ENCODE measurements at regions not wholly inside any gene's neighbourhood (a gene's known extent, or its start where the extent isn't known, plus 50 kb on each side); places are given as distances from the start of the nearest gene placed in this dataset.
"Not testable (repeated sequence)": the region's sequence is repeated elsewhere in the genome, so short reads cannot be mapped to it uniquely, and the experiment has no call there.

GRCh38 chr5:153939101-153939500, 99.6 kb downstream of the FAM114A2 start:
- no peak for DNase-seq

- no peak for DNase-seq
These were observed 100.4 kb downstream of the FAM114A2 start for GRCh38 chr5:153938191-153938842.

GRCh38 chr5:153937661-153938060, 101.0 kb downstream of the FAM114A2 start:
- DNase-seq, result no peak

- not testable (repeated sequence) for DNase-seq
These were observed 103.6 kb downstream of the FAM114A2 start for GRCh38 chr5:153935151-153935550.

- no peak for DNase-seq
These were observed 112.5 kb downstream of the FAM114A2 start for GRCh38 chr5:153926201-153926600.

- no peak for DNase-seq
These were observed 119.5 kb downstream of the FAM114A2 start for GRCh38 chr5:153919161-153919560.

- no peak for DNase-seq
These were observed 131.4 kb downstream of the FAM114A2 start for GRCh38 chr5:153907170-153907775.

- DNase-seq, result no peak
These were observed 133.5 kb downstream of the FAM114A2 start for GRCh38 chr5:153905219-153905618.

GRCh38 chr5:153903321-153903720, 135.4 kb downstream of the FAM114A2 start:
- no peak for DNase-seq

GRCh38 chr5:153902016-153902415, 136.7 kb downstream of the FAM114A2 start:
- DNase-seq, result no peak

GRCh38 chr5:153901449-153901848, 137.3 kb downstream of the FAM114A2 start:
- no peak for DNase-seq

GRCh38 chr5:153900703-153901395, 137.9 kb downstream of the FAM114A2 start:
- no peak for DNase-seq

GRCh38 chr5:153899746-153900145, 139.0 kb downstream of the FAM114A2 start:
- DNase-seq, result no peak

- no peak for DNase-seq
These were observed 142.0 kb downstream of the FAM114A2 start for GRCh38 chr5:153896701-153897100.

GRCh38 chr5:153896117-153896516, 142.6 kb downstream of the FAM114A2 start:
- DNase-seq, result no peak

- no peak for DNase-seq
These were observed 143.4 kb downstream of the FAM114A2 start for GRCh38 chr5:153895266-153895665.

GRCh38 chr5:153893817-153894216, 144.9 kb downstream of the FAM114A2 start:
- DNase-seq, result no peak

GRCh38 chr5:153891394-153891793, 147.3 kb downstream of the FAM114A2 start:
- no peak for DNase-seq

- no peak for DNase-seq
These were observed 149.9 kb downstream of the FAM114A2 start for GRCh38 chr5:153888781-153889180.

- DNase-seq, result no peak
These were observed 153.6 kb downstream of the FAM114A2 start for GRCh38 chr5:153885141-153885540.

- no peak for DNase-seq
These were observed 154.1 kb downstream of the FAM114A2 start for GRCh38 chr5:153884612-153884957.

- DNase-seq, result no peak
These were observed 154.7 kb downstream of the FAM114A2 start for GRCh38 chr5:153883854-153884611.

- DNase-seq, result no peak
These were observed 157.0 kb downstream of the FAM114A2 start for GRCh38 chr5:153881687-153882086.

GRCh38 chr5:153880106-153880505, 158.6 kb downstream of the FAM114A2 start:
- peak; percentile 46 for DNase-seq

Data from NCI-H2081 treated with DMSO at 0.1 percent for 48 hours (cell line).